GM19463 (cell line): ENCODE measurements at regions not wholly inside any gene's neighbourhood (a gene's known extent, or its start where the extent isn't known, plus 50 kb on each side); places are given as distances from the start of the nearest gene placed in this dataset.
"Not testable (repeated sequence)": the region's sequence is repeated elsewhere in the genome, so short reads cannot be mapped to it uniquely, and the experiment has no call there.

ENCODE experiments used
- ATAC-seq: cut with Tn5 transposase; IDR thresholded peaks from one replicate; pipeline ENCODE4 v1.9.1; 2021; ENCODE audit warnings: mild to moderate bottlenecking, moderate library complexity; ENCODE audit not compliant: unreplicated experiment

- peak; percentile 83 for ATAC-seq
Observed at GRCh38 chr12:75944097-75944904, 87.3 kb downstream of the PHLDA1 start.

- no peak for ATAC-seq
Observed at GRCh38 chr12:75943730-75944096, 87.9 kb downstream of the PHLDA1 start.

GRCh38 chr12:75941661-75942060, 89.9 kb downstream of the PHLDA1 start:
- not testable (repeated sequence) for ATAC-seq

GRCh38 chr12:75939016-75939642, 92.4 kb downstream of the PHLDA1 start:
- ATAC-seq = no peak

- no peak for ATAC-seq
Observed at GRCh38 chr12:75938189-75938588, 93.4 kb downstream of the PHLDA1 start.

- ATAC-seq = no peak
Observed at GRCh38 chr12:75937486-75937885, 94.1 kb downstream of the PHLDA1 start.

GRCh38 chr12:75936515-75937440, 94.8 kb downstream of the PHLDA1 start:
- no peak for ATAC-seq

- ATAC-seq = no peak
Observed at GRCh38 chr12:75935539-75936242, 95.9 kb downstream of the PHLDA1 start.

GRCh38 chr12:75933101-75933500, 98.5 kb downstream of the PHLDA1 start:
- no peak for ATAC-seq

GRCh38 chr12:75932241-75932640, 99.3 kb downstream of the PHLDA1 start:
- no peak for ATAC-seq

- no peak for ATAC-seq
Observed at GRCh38 chr12:75923964-75924666, 107.5 kb downstream of the PHLDA1 start.

GRCh38 chr12:75922944-75923642, 108.5 kb downstream of the PHLDA1 start:
- no peak for ATAC-seq

- no peak for ATAC-seq
Observed at GRCh38 chr12:75921622-75922289, 109.8 kb downstream of the PHLDA1 start.

GRCh38 chr12:75917715-75918114, 113.9 kb downstream of the PHLDA1 start:
- no peak for ATAC-seq

- peak; percentile 73 for ATAC-seq
Observed at GRCh38 chr12:75917083-75917482, 114.5 kb downstream of the PHLDA1 start.

- ATAC-seq = no peak
Observed at GRCh38 chr12:75913502-75914351, 117.8 kb downstream of the PHLDA1 start.

- ATAC-seq = no peak
Observed at GRCh38 chr12:75909714-75910656, 121.6 kb downstream of the PHLDA1 start.
